ENCODE measurements at regions not wholly inside any gene's neighbourhood (a gene's known extent, or its start where the extent isn't known, plus 50 kb on each side); places are given as distances from the start of the nearest gene placed in this dataset.
"Not testable (repeated sequence)": the region's sequence is repeated elsewhere in the genome, so short reads cannot be mapped to it uniquely, and the experiment has no call there.

- H3K9me3 ChIP-seq, result peaks cover 31% of the 10 kb centered on the region
- H3K27ac ChIP-seq, result no peak overlapping the region
- H3K4me1 ChIP-seq, result no peaks in the 10 kb centered on the region
- POLR2A ChIA-PET, result no interaction called here
- ATAC-seq, result no peak
- no peak for TF ChIP-seq TP53 (CRISPR knock-in tag; IDR thresholded peaks at IDR 0.05)
- no peak for TF ChIP-seq HEYL (CRISPR knock-in tag; IDR thresholded peaks at IDR 0.05)
- TF ChIP-seq GATA3 (IDR thresholded peaks at IDR 0.05; ENCODE audit: borderline replicate concordance), result no peak
- TF ChIP-seq KDM5A (IDR thresholded peaks at IDR 0.05), result no peak
- TF ChIP-seq, protein P1, sequence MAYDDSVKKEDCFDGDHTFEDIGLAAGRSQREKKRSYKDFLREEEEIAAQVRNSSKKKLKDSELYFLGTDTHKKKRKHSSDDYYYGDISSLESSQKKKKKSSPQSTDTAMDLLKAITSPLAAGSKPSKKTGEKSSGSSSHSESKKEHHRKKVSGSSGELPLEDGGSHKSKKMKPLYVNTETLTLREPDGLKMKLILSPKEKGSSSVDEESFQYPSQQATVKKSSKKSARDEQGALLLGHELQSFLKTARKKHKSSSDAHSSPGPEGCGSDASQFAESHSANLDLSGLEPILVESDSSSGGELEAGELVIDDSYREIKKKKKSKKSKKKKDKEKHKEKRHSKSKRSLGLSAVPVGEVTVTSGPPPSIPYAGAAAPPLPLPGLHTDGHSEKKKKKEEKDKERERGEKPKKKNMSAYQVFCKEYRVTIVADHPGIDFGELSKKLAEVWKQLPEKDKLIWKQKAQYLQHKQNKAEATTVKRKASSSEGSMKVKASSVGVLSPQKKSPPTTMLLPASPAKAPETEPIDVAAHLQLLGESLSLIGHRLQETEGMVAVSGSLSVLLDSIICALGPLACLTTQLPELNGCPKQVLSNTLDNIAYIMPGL (CRISPR knock-in tag; IDR thresholded peaks at IDR 0.05; ENCODE audit: borderline replicate concordance), result no peak
- no peak for TF ChIP-seq JUN (IDR thresholded peaks at IDR 0.05)
- no peak for TF ChIP-seq MAFK (IDR thresholded peaks at IDR 0.05; ENCODE audit: partially characterized antibody)
- no peak for TF ChIP-seq SMC3 (IDR thresholded peaks at IDR 0.05)
- TF ChIP-seq REST (IDR thresholded peaks at IDR 0.05), result no peak
- TF ChIP-seq, protein P2, sequence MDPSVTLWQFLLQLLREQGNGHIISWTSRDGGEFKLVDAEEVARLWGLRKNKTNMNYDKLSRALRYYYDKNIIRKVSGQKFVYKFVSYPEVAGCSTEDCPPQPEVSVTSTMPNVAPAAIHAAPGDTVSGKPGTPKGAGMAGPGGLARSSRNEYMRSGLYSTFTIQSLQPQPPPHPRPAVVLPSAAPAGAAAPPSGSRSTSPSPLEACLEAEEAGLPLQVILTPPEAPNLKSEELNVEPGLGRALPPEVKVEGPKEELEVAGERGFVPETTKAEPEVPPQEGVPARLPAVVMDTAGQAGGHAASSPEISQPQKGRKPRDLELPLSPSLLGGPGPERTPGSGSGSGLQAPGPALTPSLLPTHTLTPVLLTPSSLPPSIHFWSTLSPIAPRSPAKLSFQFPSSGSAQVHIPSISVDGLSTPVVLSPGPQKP (IDR thresholded peaks at IDR 0.05; ENCODE audit: low read depth, low read length), result no peak
- DNase-seq (ENCODE audit: low read depth in 1 of 2, low spot score in 1 of 2), result no peak
- no peak overlapping the region for H3K4me3 ChIP-seq
- H3K4me2 ChIP-seq, result no peak overlapping the region
- no peak for FAIRE-seq
- WGBS (ENCODE audit: missing lambda C conversion rate), result 35% methylated on average over 4 of the region's 4 CpGs
- CTCF ChIA-PET, result interaction anchor here (0.7 to 1.1 kb wide), 4 partner anchors 12 to 133 kb away, joined by 3 to 4 read pairs (median 3); no protein-coding TSS in a partner anchor
Measured at GRCh38 chr20:4626228-4626627, 60.0 kb upstream of the PRNP start.

- Histone ChIP-seq H3K27ac (no peak overlapping the region), H3K4me3 (no peak overlapping the region), H3K4me2 (no peak overlapping the region), H3K4me1 (no peaks in the 10 kb centered on the region), H3K9me3 (peaks cover 31% of the 10 kb centered on the region)
- TF ChIP-seq TP53 (CRISPR knock-in tag; IDR thresholded peaks at IDR 0.05), result no peak
- POLR2A ChIA-PET, result no interaction called here
- DNase-seq (ENCODE audit: low read depth in 1 of 2, low spot score in 1 of 2) (no peak), FAIRE-seq (no peak), ATAC-seq (no peak)
- CTCF ChIA-PET, result interaction anchor here (0.7 to 2.0 kb wide), 6 partner anchors 9 to 133 kb away, joined by 3 to 6 read pairs (median 3); no protein-coding TSS in a partner anchor
- WGBS (ENCODE audit: missing lambda C conversion rate), result 62% methylated on average over 5 of the region's 5 CpGs
Measured at GRCh38 chr20:4625687-4626086, 60.6 kb upstream of the PRNP start.

DNA sequence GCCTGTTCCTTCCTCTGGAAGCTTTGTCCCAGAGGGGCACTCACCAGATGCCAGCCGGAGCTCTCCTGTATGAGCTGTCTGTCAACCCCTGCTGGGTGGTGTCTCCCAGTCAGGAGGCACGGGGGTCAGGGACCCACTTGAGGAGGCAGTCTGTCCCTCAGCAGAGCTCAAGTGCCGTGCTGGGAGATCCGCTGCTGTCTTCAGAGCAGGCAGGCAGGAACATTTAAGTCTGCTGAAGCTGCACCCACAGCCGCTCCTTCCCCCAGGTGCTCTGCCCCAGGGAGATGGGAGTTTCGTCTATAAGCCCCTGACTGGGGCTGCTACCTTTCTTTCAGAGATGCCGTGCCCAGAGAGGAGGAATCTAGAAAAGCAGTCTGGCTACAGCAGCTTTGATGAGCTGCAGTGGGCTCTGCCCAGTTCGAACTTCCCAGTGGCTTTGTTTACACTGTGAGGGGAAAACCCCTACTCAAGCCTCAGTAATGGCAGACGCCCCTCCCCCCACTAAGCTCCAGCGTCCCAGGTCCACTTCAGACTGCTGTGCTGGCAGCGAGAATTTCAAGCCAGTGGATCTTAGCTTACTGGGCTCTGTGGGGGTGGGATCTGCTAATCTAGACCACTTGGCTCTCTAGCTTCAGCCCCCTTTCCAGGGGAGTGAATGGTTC lies 61.5 kb upstream of the PRNP start:
- H3K27ac ChIP-seq; POLR2A ChIA-PET; FAIRE-seq; H3K4me2 ChIP-seq; ATAC-seq; H3K4me1 ChIP-seq; H3K4me3 ChIP-seq; DNase-seq (ENCODE audit: low read depth in 1 of 2, low spot score in 1 of 2): not testable (repeated sequence)
- CTCF ChIA-PET, result interaction anchor here (0.6 to 2.0 kb wide), 6 partner anchors 9 to 451 kb away, joined by 3 to 6 read pairs (median 3); no protein-coding TSS in a partner anchor
- peaks cover 31% of the 10 kb centered on the region for H3K9me3 ChIP-seq
- WGBS (ENCODE audit: missing lambda C conversion rate), result 23% methylated on average over 11 of the region's 11 CpGs

DNA sequence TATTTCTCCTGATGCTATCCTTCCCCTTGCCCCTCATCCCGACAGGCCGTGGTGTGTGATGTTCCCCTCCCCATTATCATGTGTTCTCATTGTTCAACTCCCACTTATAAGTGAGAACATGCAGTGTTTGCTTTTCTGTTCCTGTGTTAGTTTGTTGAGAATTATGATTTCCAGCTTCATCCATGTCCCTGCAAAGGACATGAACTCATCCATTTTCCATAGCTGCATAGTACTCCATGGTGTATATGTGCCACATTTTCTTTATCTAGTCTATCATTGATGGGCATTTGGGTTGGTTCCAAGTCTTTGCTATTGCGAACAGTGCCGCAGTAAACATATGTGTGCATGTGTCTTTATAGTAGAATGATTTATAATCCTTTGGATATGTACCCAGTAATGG lies 67.1 kb upstream of the PRNP start:
- H3K4me1 ChIP-seq; H3K27ac ChIP-seq; ATAC-seq; POLR2A ChIA-PET; H3K4me2 ChIP-seq; FAIRE-seq; H3K4me3 ChIP-seq; DNase-seq (ENCODE audit: low read depth in 1 of 2, low spot score in 1 of 2): not testable (repeated sequence)
- H3K9me3 ChIP-seq, result peaks cover 15% of the 10 kb centered on the region; the same call in 1 of the 3 replicates
- CTCF ChIA-PET, result interaction anchor here (1.3 kb wide), 1 partner anchor 10 kb away, joined by 4 read pairs; no protein-coding TSS in a partner anchor
- WGBS (ENCODE audit: missing lambda C conversion rate), result 46% methylated on average over 4 of the region's 4 CpGs

All from A549 (cell line).